ENCODE measurements at regions not wholly inside any gene's neighbourhood (a gene's known extent, or its start where the extent isn't known, plus 50 kb on each side); places are given as distances from the start of the nearest gene placed in this dataset.
A peak's percentile ranks its signal among the peaks of the same experiment; 100 is the strongest.
"Not testable (repeated sequence)": the region's sequence is repeated elsewhere in the genome, so short reads cannot be mapped to it uniquely, and the experiment has no call there.

DNA sequence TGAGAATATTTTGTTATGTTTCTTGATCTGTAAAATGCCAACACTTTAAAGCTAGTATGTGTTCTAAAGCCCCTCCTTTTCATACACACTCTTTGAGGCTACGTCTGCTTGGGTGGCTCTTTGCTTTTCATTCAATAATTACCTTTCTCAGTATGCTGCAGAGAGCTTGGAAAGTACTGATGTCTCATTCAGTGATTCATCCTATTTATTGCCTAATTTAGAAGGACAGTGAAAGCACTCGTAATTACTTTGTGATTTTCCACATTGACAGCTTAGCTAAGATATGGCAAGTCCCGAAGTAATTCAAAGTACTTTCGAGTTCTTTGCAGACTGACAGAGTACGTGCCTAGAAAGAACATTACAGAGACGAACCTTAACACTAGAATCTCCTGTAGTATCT lies 57.2 kb downstream of the BMP15 start:
- DNase-seq: no peak

DNA sequence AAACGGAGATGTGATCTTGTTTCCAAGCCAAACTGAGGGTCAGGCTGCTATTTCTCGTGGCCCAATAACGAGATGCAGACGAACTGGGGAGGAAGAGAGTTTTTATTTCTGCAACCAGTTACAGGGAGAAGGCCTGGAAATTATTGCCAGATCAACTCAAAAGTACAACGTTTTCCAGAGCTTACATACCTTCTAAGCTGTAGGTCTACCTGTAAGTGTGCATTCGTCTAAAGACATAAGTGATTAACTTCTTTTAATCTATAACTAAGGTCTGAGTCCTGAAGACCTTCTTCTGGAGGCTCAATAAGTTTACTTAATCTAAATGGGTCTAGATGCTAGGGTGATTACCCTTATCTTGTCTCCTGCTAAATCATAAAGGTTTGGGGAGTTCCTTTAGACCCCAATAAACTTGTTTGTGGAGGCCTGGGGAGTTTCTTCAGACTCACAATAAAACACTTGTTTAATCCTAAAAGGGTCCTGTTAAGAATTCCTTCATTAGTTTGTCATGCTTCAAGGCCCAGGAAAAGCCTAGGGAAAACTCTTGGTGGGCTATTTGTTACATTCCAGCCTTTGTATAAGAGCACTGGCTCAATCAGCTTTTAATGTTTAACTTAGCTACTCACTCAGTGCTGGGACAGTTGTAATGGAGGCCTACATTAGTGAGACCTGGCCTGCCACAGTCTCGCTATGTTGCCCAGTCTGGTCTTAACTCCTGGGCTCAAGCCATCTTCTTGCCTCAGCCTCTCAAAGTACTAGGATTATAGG lies 58.5 kb downstream of the BMP15 start:
- not testable (repeated sequence) for DNase-seq

GRCh38 chrX:50971395-50971794 lies 60.9 kb downstream of the BMP15 start:
- no peak for DNase-seq

GRCh38 chrX:50973199-50973598 lies 62.7 kb downstream of the BMP15 start:
- DNase-seq: no peak

DNA sequence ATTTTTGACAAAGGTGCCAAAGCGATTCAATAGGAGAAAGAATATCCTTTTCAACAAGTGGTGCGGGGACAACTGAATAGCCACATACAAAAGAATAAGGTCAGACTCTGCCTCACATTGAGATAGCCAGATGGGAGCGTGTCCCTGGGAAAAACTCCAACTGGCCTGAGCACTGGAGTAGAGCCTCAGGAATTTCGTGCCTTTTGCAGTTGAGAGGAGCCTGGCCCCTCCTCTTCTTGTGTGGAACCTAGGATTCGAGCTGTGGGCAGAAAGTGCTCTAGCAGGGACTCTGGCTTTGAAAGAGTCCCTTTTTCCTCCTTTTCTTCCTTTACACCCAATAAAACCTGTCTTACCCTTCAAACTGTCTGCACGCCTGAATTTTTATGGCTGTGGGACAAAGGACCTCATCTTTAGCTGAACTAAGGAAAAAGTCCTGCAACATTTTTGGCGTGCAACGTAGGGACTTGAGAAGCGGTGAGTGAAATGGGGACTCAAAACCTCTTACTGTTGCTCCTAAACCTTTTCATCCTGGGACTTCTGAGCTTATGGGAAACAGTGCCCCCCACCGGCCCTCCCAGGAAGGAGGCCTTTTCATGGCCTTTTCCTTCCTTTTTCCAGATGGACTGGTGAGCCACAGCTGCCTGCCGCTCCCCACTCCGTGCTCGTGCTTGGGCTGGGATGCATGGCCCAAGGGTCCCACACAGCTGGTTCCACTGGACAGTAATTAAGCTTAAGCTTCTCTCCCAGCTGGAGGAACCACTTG lies 68.6 kb downstream of the BMP15 start:
- no peak for DNase-seq

DNA sequence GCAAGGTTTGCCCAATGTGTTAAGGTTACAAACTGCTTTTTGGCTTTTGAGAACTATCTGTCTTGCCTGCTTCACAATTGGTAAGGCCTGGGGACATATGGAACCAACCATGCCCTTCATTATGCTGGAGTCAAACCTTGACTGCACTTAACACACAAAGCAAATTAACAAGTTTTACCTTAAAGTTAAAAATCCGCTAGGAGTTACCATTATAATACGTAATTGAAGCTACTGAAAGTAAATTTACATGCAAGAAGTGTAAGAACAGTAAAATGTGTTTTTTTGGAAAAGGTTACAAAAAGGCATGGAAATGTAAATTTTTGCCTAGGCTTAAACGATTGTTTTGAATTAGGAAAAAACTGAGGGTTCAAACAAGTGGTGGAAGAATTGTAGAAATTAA lies 69.7 kb downstream of the BMP15 start:
- DNase-seq: no peak

- no peak for DNase-seq
Observed at GRCh38 chrX:50988649-50989048, 78.1 kb downstream of the BMP15 start.

GRCh38 chrX:50996930-50997329 lies 86.4 kb downstream of the BMP15 start:
- no peak for DNase-seq

DNA sequence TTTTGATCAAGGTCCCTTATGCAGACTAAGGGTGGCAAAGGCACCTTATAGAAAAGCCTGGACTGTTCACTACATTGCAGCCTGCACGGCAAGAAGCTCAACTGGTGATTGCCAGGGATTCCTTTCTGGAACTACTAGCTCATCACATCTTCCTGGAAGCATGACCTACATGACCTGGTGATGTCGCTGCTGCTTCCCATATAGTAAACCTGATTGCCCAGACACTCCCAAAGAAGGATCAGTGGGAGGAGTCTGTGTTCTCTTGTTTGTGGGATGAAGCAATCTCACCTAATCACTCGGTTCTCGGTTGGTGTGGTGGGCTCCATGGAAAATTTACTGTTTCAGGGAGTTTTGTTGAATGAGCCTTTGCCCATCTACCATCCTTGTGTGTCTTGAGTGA lies 89.8 kb downstream of the BMP15 start:
- DNase-seq: not testable (repeated sequence)

DNA sequence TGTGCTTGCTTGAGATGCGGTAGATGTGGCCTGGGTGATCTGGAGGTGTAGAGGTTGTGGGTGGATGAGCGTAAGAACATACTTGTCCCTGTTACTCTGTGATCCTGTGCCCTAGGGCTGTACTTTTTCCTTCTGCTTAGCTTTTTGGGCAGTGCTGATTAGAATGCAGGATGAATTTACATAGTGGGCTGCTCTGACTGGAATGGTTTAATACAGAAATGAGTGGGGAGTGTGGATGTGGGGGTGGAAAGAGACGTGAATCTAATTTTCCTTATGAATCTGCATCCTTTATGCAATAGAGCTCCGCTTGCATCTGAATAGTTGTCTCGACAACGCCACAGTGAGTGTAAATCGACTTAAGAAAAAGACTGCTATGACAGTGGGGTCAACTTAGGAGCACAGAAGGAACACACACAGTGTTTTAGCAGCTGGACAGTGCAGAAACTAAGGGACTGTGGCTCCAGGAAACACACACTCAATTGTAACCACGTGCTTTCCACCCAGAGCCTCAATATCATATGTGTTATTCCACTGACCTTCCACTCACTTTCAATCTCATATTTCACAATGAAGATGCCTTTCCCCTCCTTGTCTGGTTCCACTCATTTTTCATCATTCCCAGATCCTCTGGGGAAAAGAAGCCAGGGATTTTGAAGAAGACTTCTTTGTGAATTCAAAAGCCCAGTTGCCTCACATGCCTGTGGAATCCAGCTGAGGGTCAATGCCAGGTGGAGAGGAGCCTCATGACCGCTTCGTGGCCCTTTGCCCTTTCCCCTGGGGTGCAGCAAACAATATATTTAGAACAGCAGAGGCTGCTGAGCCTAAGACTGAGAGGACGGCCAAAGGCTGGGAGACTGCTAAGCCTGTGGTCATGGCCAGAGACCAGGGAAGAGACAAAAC lies 91.4 kb downstream of the BMP15 start:
- DNase-seq: not testable (repeated sequence)

DNA sequence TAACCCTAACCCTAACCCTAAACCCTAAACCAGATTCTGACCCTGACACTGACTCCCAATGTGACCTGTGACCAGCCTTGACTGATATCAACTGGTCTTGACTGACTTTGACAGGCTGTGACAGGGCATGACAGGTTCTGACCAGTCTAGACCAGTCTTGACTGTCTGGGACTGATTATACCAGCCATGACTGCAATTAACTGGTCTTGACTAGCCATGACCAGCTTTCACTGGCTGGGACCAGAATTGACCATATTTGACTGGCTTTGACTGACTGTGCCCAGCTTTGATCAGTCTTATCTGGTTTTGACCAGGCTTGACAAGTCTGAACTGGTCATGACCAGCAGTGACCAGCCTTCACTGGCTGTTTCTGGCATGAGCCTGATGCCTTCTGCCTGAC lies 95.5 kb downstream of the BMP15 start:
- no peak for DNase-seq

DNA sequence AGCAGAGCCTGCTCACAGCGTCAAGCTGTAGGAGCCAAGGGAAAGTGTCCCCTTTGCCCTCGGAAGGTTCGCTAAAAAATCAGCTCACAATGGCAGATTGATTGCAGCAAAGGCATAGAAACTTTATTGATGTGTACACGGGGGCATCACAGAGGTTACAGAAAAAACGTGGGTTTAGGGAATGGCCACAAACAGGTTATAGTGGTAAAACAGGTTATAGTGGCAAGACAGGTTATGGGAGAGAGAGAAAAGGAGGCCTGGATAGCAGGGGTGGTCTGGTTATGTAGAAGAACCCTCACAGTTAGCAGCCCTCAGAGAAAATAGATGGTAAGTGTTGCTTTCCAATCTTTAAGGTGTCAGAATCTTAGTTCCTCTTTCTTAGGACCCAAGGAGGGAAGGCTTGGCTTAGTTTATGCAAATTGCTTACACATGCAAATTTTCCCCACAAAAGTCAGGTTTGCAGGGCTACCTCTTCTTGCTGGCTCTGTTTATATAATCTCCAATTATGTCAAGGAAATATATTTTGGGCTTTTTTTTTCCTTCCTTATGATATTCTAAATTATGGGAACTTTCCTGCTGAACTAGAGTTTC lies 113.7 kb downstream of the BMP15 start:
- DNase-seq: no peak

DNA sequence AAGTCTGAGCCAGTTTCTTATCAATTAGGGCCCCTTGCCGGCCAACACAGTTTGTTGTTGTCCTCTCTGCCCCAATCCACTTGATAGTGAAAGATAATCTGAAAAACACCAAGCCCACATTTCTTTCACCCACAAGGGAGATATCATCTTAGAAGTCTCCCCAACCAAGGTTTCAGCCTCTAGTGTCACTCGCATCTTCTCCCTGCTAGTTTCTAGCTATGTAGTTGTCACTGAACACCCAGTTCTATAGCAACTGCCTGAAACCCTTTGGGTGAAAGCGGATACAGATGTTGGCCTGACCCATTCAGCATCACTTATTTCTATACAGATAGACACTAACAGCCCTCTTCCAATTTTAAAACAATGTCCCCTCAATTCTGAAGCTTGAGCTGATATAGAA lies 116.3 kb downstream of the BMP15 start:
- DNase-seq: no peak

DNA sequence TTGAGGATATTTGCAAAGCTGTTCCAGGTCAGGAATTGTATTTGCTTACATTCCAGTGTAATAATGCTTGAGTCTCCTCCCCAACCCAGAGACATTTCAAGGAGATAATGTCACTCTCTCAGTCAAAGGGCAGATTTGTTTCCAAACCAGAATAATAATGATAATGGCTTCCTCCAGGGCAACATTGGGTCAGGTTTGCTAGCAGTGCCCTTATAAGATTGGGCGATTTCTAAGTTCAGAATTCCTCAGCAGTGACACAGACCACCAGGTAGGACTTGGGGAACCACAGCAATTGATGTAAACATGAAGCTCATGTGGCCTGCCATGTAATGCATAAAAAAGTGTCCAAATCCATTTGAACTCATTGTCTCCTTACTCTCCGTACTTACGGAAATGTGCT lies 125.2 kb downstream of the BMP15 start:
- DNase-seq: no peak

- no peak for DNase-seq
Observed at GRCh38 chrX:51047950-51048349, 137.4 kb downstream of the BMP15 start.

DNA sequence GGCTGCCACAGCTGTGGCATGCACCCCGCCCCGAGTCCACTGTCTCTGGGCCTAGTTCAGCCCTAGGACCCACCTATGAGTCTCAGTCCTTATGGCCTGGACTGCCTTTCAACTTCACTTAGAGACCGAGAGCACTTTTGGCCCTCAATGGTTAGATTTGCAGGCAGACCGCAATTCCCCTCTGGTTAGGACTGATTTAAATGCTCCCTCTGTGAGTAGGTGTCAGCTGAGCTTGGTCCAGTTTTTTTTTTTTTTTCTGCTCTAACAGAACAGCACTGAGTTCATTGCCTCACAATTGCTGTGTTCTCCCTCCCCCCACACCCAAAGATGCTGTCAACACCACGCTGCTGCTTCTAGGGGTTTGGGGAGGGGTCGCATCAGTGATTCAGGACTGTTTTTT lies 143.2 kb downstream of the BMP15 start:
- DNase-seq: no peak

DNA sequence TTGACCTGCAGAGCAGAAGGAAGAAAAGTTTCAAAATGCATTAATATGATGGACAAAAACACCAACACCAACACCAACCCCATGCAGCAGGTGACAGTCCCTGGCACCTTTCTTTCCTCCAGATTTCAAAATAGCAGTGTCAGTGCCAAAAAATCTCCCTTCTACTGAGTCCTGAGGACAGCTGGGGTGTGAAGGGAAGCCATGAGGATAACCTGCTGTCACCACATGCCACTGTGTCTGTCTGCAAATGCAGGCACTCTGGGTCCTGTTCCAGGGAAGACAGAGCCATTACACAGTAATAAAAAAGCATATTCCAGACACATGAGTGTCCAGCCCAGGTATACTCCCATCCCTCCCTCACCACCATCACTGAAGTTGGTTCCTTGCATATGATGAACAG lies 187.5 kb downstream of the BMP15 start:
- DNase-seq: no peak

DNA sequence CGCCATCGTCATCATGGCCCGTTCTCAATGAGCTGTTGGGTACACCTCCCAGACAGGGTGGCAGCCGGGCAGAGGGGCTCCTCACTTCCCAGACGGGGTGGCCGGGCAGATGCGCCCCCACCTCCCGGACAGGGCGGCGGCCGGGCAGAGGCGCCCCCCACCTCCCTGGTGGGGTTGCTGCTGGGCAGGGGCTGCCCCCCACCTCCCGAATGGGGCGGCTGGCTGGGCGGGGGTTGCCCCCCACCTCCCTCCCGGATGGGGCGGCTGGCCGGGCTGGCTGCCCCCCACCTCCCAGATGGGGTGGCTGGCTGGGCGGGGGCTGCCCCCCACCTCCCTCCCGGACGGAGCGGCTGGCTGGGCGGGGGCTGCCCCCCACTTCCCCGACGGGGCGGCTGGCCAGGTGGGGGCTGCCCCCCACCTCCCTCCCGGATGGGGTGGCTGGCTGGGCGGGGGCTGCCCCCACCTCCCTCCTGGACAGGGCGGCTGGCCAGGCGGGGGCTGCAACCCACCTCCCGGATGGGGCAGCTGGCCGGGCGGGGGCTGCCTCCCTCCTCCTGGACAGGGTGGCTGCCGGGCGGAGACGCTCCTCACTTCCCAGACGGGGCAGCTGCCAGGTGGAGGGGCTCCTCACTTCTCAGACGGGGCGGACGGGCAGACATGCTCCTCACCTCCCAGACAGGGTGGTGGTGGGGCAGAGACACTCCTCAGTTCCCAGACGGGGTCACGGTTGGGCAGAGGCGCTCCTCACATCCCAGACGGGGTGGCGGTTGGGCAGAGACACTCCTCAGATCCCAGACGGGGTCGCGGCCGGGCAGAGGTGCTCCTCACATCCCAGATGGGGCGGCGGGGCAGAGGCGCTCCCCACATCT lies 208.8 kb downstream of the BMP15 start:
- not testable (repeated sequence) for DNase-seq

GRCh38 chrX:51125743-51126142 lies 206.9 kb upstream of the NUDT10 start:
- DNase-seq: not testable (repeated sequence)

DNA sequence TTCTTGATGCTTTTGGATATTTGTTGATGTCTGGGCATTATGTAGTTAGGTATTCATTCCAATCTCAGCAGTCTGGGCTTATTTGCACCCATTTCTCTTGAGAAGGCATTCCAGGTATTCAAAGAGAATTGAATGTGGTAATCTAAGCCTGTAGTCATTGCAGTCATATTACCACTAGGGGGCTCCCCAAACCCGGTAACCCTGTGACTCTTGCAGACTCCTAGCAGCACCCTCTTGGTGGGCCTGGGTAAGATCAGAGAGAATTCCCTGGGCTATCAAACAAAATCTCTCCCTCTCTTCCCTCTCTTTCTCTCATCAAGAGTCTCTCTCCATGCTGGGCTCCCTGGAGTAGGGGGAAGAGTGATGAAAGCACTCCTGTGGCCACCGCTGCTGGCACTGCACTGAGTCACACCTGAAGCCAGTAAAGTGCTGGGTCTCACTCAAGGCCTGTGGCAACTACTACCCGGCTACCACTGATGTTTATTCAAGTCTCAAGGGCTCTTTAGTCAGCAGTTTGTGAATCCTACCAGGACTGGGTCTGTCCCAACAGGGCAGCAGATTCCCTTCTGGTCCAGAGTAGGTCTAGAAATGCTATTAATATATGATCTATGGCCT lies 187.7 kb upstream of the NUDT10 start:
- peak; percentile 0 for DNase-seq

- no peak for DNase-seq
Observed at GRCh38 chrX:51148848-51149247, 183.8 kb upstream of the NUDT10 start.

GRCh38 chrX:51151734-51152133 lies 180.9 kb upstream of the NUDT10 start:
- no peak for DNase-seq
